Astrocyte (in vitro differentiated cells and primary cell): ENCODE measurements at regions not wholly inside any gene's neighbourhood (a gene's known extent, or its start where the extent isn't known, plus 50 kb on each side); places are given as distances from the start of the nearest gene placed in this dataset.
"Not testable (repeated sequence)": the region's sequence is repeated elsewhere in the genome, so short reads cannot be mapped to it uniquely, and the experiment has no call there.

Experiments
- DNase-seq: peaks from one replicate; pipeline ENCODE4 v3.0.0-alpha.2; 2010; ENCODE audit warnings: low read depth
- FAIRE-seq: peaks from 2 replicates; lab custom pipeline; 2011; peaks lifted over from hg19 to GRCh38; lab: Jason Lieb, UNC
- H2AFZ ChIP-seq: 2 replicates; pipeline ENCODE4 v1.6.0; 2012; ENCODE audit warnings: low read depth, low read length, inconsistent platforms
- H3K27ac ChIP-seq: 2 replicates; pipeline ENCODE4 v1.5.1; 2011; ENCODE audit warnings: low read depth, low read length, inconsistent platforms
- H3K27me3 ChIP-seq: 2 replicates; pipeline ENCODE4 v1.6.0; 2011; ENCODE audit warnings: low read length, inconsistent platforms; ENCODE audit not compliant: insufficient read depth
- H3K36me3 ChIP-seq: 2 replicates; pipeline ENCODE4 v1.5.1; 2011; ENCODE audit warnings: low read length, inconsistent platforms; ENCODE audit not compliant: insufficient read depth
- H3K4me1 ChIP-seq: 2 replicates; pipeline ENCODE4 v1.5.1; 2011; ENCODE audit warnings: low read length, inconsistent platforms; ENCODE audit not compliant: insufficient read depth
- H3K4me2 ChIP-seq: 2 replicates; pipeline ENCODE4 v1.6.0; 2012; ENCODE audit warnings: low read length, inconsistent platforms
- H3K4me3 ChIP-seq: 2 replicates; pipeline ENCODE4 v1.5.1; 2011; ENCODE audit warnings: low read depth, mild to moderate bottlenecking, low read length, inconsistent platforms; ENCODE audit not compliant: insufficient read depth
- H3K79me2 ChIP-seq: 2 replicates; pipeline ENCODE4 v1.6.0; 2012; ENCODE audit warnings: mild to moderate bottlenecking, low read length, inconsistent platforms; ENCODE audit not compliant: insufficient read depth
- H3K9ac ChIP-seq: 2 replicates; pipeline ENCODE4 v1.6.0; 2012; ENCODE audit warnings: mild to moderate bottlenecking, low read length, inconsistent platforms
- H3K9me3 ChIP-seq: 2 replicates; pipeline ENCODE4 v1.5.1; 2012; ENCODE audit warnings: low read depth, mild to moderate bottlenecking, low read length, inconsistent platforms; ENCODE audit not compliant: insufficient read depth
- H4K20me1 ChIP-seq: 2 replicates; pipeline ENCODE4 v1.6.0; 2012; ENCODE audit warnings: low read length, inconsistent platforms; ENCODE audit not compliant: insufficient read depth
- H3K27ac Mint-ChIP-seq: one replicate; pipeline ENCODE4 v1.8.0; 2021; ENCODE audit warnings: mild to moderate bottlenecking, mixed read lengths; ENCODE audit not compliant: unreplicated experiment
- H3K27me3 Mint-ChIP-seq: one replicate; pipeline ENCODE4 v1.8.0; 2021; ENCODE audit warnings: low read depth, mixed read lengths; ENCODE audit not compliant: unreplicated experiment
- H3K36me3 Mint-ChIP-seq: one replicate; pipeline ENCODE4 v1.8.0; 2021; ENCODE audit warnings: low read depth, mixed read lengths; ENCODE audit not compliant: unreplicated experiment
- H3K4me1 Mint-ChIP-seq: one replicate; pipeline ENCODE4 v1.8.0; 2021; ENCODE audit warnings: low read depth, mixed read lengths; ENCODE audit not compliant: unreplicated experiment
- H3K4me3 Mint-ChIP-seq: one replicate; pipeline ENCODE4 v1.8.0; 2021; ENCODE audit warnings: mild to moderate bottlenecking, moderate library complexity, mixed read lengths; ENCODE audit not compliant: unreplicated experiment
- H3K9me3 Mint-ChIP-seq: one replicate; pipeline ENCODE4 v1.8.0; 2021; ENCODE audit warnings: mild to moderate bottlenecking, mixed read lengths; ENCODE audit not compliant: unreplicated experiment
- EZH2 ChIP-seq: IDR thresholded peaks from 2 replicates; pipeline ENCODE4 v1.6.1; 2012; ENCODE audit warnings: mild to moderate bottlenecking, low read length, inconsistent platforms; ENCODE audit not compliant: insufficient read depth
- TF ChIP-seq, protein P1 (sequence below): IDR thresholded peaks from 2 replicates; pipeline ENCODE4 v1.5.1; 2011; ENCODE audit warnings: low read depth, mild to moderate bottlenecking, inconsistent platforms, low read length, moderate library complexity; ENCODE audit not compliant: insufficient read depth

DNA sequence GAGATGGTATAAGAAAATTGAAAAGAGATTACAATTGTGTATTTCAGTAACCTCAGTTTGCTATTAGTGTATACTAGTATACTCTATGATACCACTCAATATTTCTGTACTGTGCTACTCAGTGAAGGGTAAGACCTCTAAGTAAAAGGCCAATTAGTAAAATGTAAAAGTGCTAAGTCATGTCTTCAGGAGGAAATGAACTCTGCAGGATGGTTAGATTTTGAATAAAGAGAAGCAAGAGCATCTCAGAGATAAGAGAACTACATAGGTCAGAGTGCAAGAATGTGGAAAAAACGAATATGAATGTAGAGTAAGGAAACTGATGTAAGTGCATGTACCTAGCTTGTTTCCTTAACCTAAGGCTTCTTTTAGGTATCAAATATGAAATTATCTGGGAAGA lies 796.6 kb upstream of the GBE1 start:
- FAIRE-seq = no peak
- H3K27me3 ChIP-seq = no peaks in the 10 kb centered on the region
- H3K27ac ChIP-seq = no peak overlapping the region
- H3K9me3 Mint-ChIP-seq = no peaks in the 10 kb centered on the region
- no peaks in the 10 kb centered on the region for H4K20me1 ChIP-seq
- no peak overlapping the region for H2AFZ ChIP-seq
- no peak for DNase-seq
- H3K79me2 ChIP-seq = no peaks in the 10 kb centered on the region
- H3K27me3 Mint-ChIP-seq = no peaks in the 10 kb centered on the region
- H3K27ac Mint-ChIP-seq = no peak overlapping the region
- no peaks in the 10 kb centered on the region for H3K36me3 Mint-ChIP-seq
- no peak overlapping the region for H3K4me3 ChIP-seq
- no peaks in the 10 kb centered on the region for H3K4me1 ChIP-seq
- H3K9ac ChIP-seq = no peak overlapping the region
- H3K4me3 Mint-ChIP-seq = no peak overlapping the region
- no peaks in the 10 kb centered on the region for H3K4me1 Mint-ChIP-seq
- no peaks in the 10 kb centered on the region for H3K9me3 ChIP-seq
- no peak for TF ChIP-seq EZH2
- TF ChIP-seq, protein P1, sequence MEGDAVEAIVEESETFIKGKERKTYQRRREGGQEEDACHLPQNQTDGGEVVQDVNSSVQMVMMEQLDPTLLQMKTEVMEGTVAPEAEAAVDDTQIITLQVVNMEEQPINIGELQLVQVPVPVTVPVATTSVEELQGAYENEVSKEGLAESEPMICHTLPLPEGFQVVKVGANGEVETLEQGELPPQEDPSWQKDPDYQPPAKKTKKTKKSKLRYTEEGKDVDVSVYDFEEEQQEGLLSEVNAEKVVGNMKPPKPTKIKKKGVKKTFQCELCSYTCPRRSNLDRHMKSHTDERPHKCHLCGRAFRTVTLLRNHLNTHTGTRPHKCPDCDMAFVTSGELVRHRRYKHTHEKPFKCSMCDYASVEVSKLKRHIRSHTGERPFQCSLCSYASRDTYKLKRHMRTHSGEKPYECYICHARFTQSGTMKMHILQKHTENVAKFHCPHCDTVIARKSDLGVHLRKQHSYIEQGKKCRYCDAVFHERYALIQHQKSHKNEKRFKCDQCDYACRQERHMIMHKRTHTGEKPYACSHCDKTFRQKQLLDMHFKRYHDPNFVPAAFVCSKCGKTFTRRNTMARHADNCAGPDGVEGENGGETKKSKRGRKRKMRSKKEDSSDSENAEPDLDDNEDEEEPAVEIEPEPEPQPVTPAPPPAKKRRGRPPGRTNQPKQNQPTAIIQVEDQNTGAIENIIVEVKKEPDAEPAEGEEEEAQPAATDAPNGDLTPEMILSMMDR = no peak
- no peaks in the 10 kb centered on the region for H3K36me3 ChIP-seq
- no peak overlapping the region for H3K4me2 ChIP-seq

DNA sequence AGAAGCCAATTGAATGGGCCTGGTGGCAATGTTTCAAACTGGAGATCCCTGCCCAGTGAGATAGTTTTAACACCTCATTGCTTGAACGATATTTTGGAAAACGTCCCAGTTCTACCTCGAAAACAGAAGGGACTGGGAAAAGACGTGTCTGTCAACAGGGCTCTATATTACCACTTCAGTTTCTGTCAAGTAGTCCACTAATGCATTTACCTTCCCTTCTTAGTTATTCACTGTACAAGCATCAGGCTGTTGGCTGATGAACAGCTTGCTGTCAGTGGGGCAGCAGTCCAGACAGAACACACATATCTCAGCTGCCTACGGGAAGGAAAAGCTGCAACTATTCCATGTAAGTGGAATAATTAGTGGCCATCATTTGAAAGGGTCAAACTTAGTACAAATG lies 794.7 kb upstream of the GBE1 start:
- Histone ChIP-seq H3K36me3 (no peaks in the 10 kb centered on the region), H3K4me2 (no peak overlapping the region), H3K4me1 (no peaks in the 10 kb centered on the region), H3K27me3 (no peaks in the 10 kb centered on the region), H3K27ac (no peak overlapping the region), H2AFZ (no peak overlapping the region), H3K9me3 (no peaks in the 10 kb centered on the region), H4K20me1 (no peaks in the 10 kb centered on the region), H3K4me3 (no peak overlapping the region), H3K9ac (no peak overlapping the region), H3K79me2 (no peaks in the 10 kb centered on the region)
- H3K4me3 Mint-ChIP-seq = no peak overlapping the region
- no peaks in the 10 kb centered on the region for H3K27me3 Mint-ChIP-seq
- no peak for FAIRE-seq
- no peaks in the 10 kb centered on the region for H3K36me3 Mint-ChIP-seq
- H3K27ac Mint-ChIP-seq = no peak overlapping the region
- TF ChIP-seq, protein P1 = no peak
- no peak for TF ChIP-seq EZH2
- DNase-seq = no peak
- H3K9me3 Mint-ChIP-seq = no peaks in the 10 kb centered on the region
- H3K4me1 Mint-ChIP-seq = no peaks in the 10 kb centered on the region

DNA sequence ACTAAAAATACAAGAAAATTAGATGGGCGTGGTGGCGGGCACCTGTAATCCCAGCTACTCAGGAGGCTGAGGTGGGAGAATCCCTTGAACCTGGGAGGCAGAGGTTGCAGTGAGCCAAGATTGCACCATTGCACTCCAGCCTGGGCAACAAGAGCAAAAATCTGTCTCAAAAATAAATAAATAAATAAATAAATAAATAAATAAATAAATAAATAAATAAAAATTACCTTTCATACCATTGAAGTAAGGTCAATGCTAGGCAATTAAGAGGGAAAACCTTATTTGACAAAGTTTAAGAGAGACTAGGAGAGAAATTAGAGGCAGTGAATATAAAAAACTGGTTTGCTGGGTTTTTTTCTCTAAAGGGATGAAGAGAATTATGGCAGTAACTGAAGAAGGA lies 781.1 kb upstream of the GBE1 start:
- FAIRE-seq, DNase-seq, H3K9me3 ChIP-seq, H3K36me3 Mint-ChIP-seq, H3K9me3 Mint-ChIP-seq, H3K27ac ChIP-seq, H4K20me1 ChIP-seq, H3K27ac Mint-ChIP-seq, H3K36me3 ChIP-seq, H3K27me3 Mint-ChIP-seq, H3K4me1 ChIP-seq, H3K4me3 Mint-ChIP-seq, H2AFZ ChIP-seq, H3K4me1 Mint-ChIP-seq, H3K79me2 ChIP-seq, H3K9ac ChIP-seq, H3K4me3 ChIP-seq, H3K27me3 ChIP-seq, H3K4me2 ChIP-seq: not testable (repeated sequence)
